Upper lobe of left lung (tissue), 6 donors: ENCODE measurements at regions not wholly inside any gene's neighbourhood (a gene's known extent, or its start where the extent isn't known, plus 50 kb on each side); places are given as distances from the start of the nearest gene placed in this dataset.
"Not testable (repeated sequence)": the region's sequence is repeated elsewhere in the genome, so short reads cannot be mapped to it uniquely, and the experiment has no call there.

Experiments used
- ATAC-seq, 2 donors: fragments of 200-7000 bp; cut with Tn5 transposase; one replicate each; pipeline ENCODE4 v1.9.1; 2022; ENCODE audit warnings: mild to moderate bottlenecking in 2 of 2, moderate library complexity in 2 of 2; ENCODE audit not compliant: low FRiP score in 2 of 2
- DNase-seq, 2 donors: peaks; one replicate each; pipeline ENCODE4 v3.0.0-alpha.2; 2019 to 2020
- H3K27ac ChIP-seq, 4 donors: fragments of 200-600 bp; sonication (generic); one replicate each; pipeline ENCODE4 v1.5.1; 2016 to 2019
- H3K27me3 ChIP-seq, 4 donors: fragments of 200-600 bp; sonication (generic); one replicate each; pipeline ENCODE4 v1.5.1; 2017 to 2019
- H3K36me3 ChIP-seq, 4 donors: fragments of 200-600 bp; sonication (generic); one replicate each; pipeline ENCODE4 v1.5.1; 2016 to 2019
- H3K4me1 ChIP-seq, 4 donors: fragments of 200-600 bp; sonication (generic); one replicate each; pipeline ENCODE4 v1.5.1; 2018 to 2019
- H3K4me3 ChIP-seq, 4 donors: fragments of 200-600 bp; sonication (generic); one replicate each; pipeline ENCODE4 v1.5.1; 2017 to 2019; ENCODE audit warnings: mild to moderate bottlenecking in 2 of 4, moderate library complexity in 1 of 4
- H3K9me3 ChIP-seq, 4 donors: fragments of 200-600 bp; sonication (generic); one replicate each; pipeline ENCODE4 v1.5.1; 2018 to 2019
- CTCF ChIP-seq, 6 experiments: fragments of 450-650 bp in 4 of 6; fragments of 200-600 bp in 2 of 6; sonication (generic) in 2 of 6; IDR thresholded peaks; one replicate each; pipeline ENCODE4 v1.5.1; 2016 to 2019; ENCODE audit warnings: antibody characterized with exemption in 6 of 6
- EP300 ChIP-seq, 4 donors: sonication (generic); formaldehyde crosslinking; IDR thresholded peaks; one replicate each; pipeline ENCODE4 v1.5.1; 2017; ENCODE audit warnings: antibody characterized with exemption in 4 of 4, control low read depth in 2 of 4
- POLR2A ChIP-seq, 4 donors: fragments of 450-650 bp; IDR thresholded peaks; one replicate each; pipeline ENCODE4 v1.5.1; 2016 to 2017; ENCODE audit warnings: antibody characterized with exemption in 4 of 4, mild to moderate bottlenecking in 2 of 4
- POLR2AphosphoS5 ChIP-seq, 2 donors: sonication (generic); formaldehyde crosslinking; IDR thresholded peaks; one replicate each; pipeline ENCODE4 v1.5.1; 2017; ENCODE audit warnings: antibody characterized with exemption in 2 of 2
- WGBS, 2 donors: methylation state at CpG; one replicate each; pipeline ENCODE4 v1.1.5; 2017 to 2018; 5-methylcytosine and 5-hydroxymethylcytosine counted together
- donor health status: DM: no; HTN: no; CAD: no; lungs with moderate emphysema.
- donor health status: DM: no; HTN: yes; CAD: no; lungs with severe emphysema.

GRCh38 chr6:101181006-101181405 lies 212.5 kb upstream of the GRIK2 start:
- Histone ChIP-seq H3K27me3 (no peaks in the 10 kb centered on the region), H3K27ac (no peak overlapping the region), H3K4me3 (no peak overlapping the region), H3K36me3 (no peaks in the 10 kb centered on the region), H3K4me1 (no peaks in the 10 kb centered on the region), H3K9me3 (no peaks in the 10 kb centered on the region)
- ATAC-seq (no peak), DNase-seq (no peak)
- no peak for TF ChIP-seq POLR2A (IDR thresholded peaks at IDR 0.05)
- no peak for TF ChIP-seq EP300 (IDR thresholded peaks at IDR 0.05)
- no peak for TF ChIP-seq CTCF (IDR thresholded peaks at IDR 0.05)
- 80 to 83% methylated on average over 6 of the region's 6 CpGs for WGBS, 2 donors

- 81% methylated on average over 10 to 12 of the region's 12 CpGs for WGBS, 2 donors
- H3K4me1 ChIP-seq, H3K27ac ChIP-seq, H3K9me3 ChIP-seq, H3K4me3 ChIP-seq, H3K27me3 ChIP-seq, H3K36me3 ChIP-seq, ATAC-seq: not testable (repeated sequence)
- DNase-seq = peak in 1 of 2 donors; percentile 29
Observed at GRCh38 chr6:101188285-101188798, 205.2 kb upstream of the GRIK2 start.

- Histone ChIP-seq H3K27me3 (no peaks in the 10 kb centered on the region), H3K9me3 (no peaks in the 10 kb centered on the region), H3K4me3 (no peak overlapping the region), H3K27ac (no peak overlapping the region), H3K4me1 (no peaks in the 10 kb centered on the region), H3K36me3 (no peaks in the 10 kb centered on the region)
- no peak for ATAC-seq
- no peak for TF ChIP-seq EP300 (IDR thresholded peaks at IDR 0.05)
- no peak for TF ChIP-seq CTCF (IDR thresholded peaks at IDR 0.05)
- DNase-seq = no peak
Observed at GRCh38 chr6:101195588-101195987, 197.9 kb upstream of the GRIK2 start.

- Histone ChIP-seq H3K9me3 (no peaks in the 10 kb centered on the region), H3K27ac (no peak overlapping the region), H3K4me1 (no peaks in the 10 kb centered on the region), H3K4me3 (no peak overlapping the region), H3K27me3 (no peaks in the 10 kb centered on the region), H3K36me3 (no peaks in the 10 kb centered on the region)
- TF ChIP-seq CTCF (IDR thresholded peaks at IDR 0.05) (no peak), POLR2A (IDR thresholded peaks at IDR 0.05) (no peak), EP300 (IDR thresholded peaks at IDR 0.05) (no peak)
- DNase-seq (no peak), ATAC-seq (no peak)
Observed at GRCh38 chr6:101199441-101199840, 194.1 kb upstream of the GRIK2 start.

GRCh38 chr6:101202867-101203374 lies 190.6 kb upstream of the GRIK2 start:
- DNase-seq (no peak), ATAC-seq (no peak)
- Histone ChIP-seq H3K4me3 (no peak overlapping the region), H3K27me3 (no peaks in the 10 kb centered on the region), H3K4me1 (no peaks in the 10 kb centered on the region), H3K9me3 (no peaks in the 10 kb centered on the region), H3K36me3 (no peaks in the 10 kb centered on the region), H3K27ac (no peak overlapping the region)
- TF ChIP-seq CTCF (IDR thresholded peaks at IDR 0.05) = no peak
- no peak for TF ChIP-seq POLR2AphosphoS5 (IDR thresholded peaks at IDR 0.05)
- TF ChIP-seq EP300 (IDR thresholded peaks at IDR 0.05) = no peak
- TF ChIP-seq POLR2A (IDR thresholded peaks at IDR 0.05) = no peak
